ENCODE measurements at regions not wholly inside any gene's neighbourhood (a gene's known extent, or its start where the extent isn't known, plus 50 kb on each side); places are given as distances from the start of the nearest gene placed in this dataset.

DNA sequence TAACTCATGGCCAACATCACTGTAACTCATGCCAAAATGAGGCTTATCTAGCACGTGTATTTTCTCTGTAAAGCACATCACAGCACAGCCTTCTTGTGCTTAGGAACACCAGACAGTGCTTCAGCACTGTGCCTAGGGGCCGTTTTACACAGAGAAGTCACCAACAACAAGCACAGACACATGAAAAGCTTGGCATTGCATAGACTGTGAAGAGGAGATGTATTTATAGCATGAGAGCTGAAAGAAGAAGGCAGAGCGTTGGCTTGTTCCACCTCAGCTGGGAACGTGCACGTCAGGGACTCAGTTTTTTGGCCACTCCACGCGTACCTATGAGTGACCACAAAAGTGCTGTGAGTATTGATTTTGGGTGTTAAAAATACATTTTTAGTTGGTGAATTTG, 116.3 kb upstream of the SFRP2 start:
- no peak for TF ChIP-seq POLR2A (IDR thresholded peaks at IDR 0.05)
- TF ChIP-seq, protein P1, sequence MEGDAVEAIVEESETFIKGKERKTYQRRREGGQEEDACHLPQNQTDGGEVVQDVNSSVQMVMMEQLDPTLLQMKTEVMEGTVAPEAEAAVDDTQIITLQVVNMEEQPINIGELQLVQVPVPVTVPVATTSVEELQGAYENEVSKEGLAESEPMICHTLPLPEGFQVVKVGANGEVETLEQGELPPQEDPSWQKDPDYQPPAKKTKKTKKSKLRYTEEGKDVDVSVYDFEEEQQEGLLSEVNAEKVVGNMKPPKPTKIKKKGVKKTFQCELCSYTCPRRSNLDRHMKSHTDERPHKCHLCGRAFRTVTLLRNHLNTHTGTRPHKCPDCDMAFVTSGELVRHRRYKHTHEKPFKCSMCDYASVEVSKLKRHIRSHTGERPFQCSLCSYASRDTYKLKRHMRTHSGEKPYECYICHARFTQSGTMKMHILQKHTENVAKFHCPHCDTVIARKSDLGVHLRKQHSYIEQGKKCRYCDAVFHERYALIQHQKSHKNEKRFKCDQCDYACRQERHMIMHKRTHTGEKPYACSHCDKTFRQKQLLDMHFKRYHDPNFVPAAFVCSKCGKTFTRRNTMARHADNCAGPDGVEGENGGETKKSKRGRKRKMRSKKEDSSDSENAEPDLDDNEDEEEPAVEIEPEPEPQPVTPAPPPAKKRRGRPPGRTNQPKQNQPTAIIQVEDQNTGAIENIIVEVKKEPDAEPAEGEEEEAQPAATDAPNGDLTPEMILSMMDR (IDR thresholded peaks at IDR 0.05), result no peak
- no peak for TF ChIP-seq POLR2AphosphoS5 (IDR thresholded peaks at IDR 0.05)

Measured in sigmoid colon (tissue), 4 donors.